ENCODE measurements at regions not wholly inside any gene's neighbourhood (a gene's known extent, or its start where the extent isn't known, plus 50 kb on each side); places are given as distances from the start of the nearest gene placed in this dataset.

DNA sequence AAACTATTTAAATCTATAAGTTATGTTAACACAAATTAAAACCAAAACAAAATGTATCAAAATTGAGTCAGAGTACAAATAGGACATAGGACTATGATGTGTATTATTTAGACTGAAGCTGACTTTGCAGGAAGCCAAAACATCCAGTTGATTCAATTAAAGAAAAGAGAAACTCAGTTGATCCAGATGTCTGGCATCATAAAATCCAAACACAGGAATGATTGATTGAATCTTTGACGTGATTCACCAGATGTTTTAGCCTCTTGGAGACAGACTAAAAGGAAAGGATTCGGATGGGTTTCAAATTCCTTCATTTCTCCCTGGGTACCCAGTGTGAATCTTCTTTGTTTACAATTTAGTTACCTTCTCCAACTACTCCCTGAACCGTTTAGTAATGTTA lies 272.9 kb downstream of the IRS1 start:
- DNase-seq (ENCODE audit: low spot score), result no peak

DNA sequence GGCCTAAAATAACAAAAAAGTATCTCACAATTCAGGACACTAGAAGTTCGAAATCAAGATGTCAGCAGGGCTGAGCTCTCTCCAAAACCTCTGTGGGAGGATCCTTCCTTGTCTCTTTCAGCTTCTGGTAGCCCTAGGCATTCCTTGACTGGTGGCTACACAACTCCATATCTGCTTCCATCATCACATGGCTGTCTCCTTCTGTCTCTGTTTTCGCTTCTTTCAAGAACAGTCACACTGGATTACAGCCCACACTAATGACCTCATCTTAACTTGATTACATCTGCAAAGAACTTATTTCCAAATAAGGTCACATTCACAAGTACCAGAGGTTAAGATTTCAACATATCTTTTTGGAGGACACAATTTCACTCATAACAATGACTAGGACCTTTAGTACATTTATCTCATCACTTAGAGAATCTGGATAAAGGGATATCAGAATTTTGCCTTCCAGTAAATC lies 275.2 kb downstream of the IRS1 start:
- DNase-seq (ENCODE audit: low spot score), result peak; percentile 23

DNA sequence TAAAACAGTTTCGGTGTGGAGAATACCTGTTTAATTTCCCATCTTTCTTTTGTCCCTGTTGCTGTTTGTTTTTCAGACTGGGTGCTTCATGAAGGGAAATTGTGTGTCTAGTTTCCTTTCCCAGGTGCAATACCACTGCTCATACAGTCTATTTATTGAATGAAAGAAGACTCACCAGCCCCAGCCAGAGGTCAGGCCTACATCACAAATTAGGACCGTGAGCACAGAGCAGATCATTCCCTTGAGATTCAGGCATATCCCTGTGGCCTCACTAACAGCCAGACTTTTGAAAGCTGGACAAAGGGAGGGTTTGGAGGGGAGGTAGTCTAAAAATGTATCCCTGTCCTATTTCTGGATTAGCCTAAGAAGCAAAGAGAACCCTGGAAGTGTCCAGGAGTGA lies 278.9 kb downstream of the IRS1 start:
- no peak for DNase-seq (ENCODE audit: low spot score)

DNA sequence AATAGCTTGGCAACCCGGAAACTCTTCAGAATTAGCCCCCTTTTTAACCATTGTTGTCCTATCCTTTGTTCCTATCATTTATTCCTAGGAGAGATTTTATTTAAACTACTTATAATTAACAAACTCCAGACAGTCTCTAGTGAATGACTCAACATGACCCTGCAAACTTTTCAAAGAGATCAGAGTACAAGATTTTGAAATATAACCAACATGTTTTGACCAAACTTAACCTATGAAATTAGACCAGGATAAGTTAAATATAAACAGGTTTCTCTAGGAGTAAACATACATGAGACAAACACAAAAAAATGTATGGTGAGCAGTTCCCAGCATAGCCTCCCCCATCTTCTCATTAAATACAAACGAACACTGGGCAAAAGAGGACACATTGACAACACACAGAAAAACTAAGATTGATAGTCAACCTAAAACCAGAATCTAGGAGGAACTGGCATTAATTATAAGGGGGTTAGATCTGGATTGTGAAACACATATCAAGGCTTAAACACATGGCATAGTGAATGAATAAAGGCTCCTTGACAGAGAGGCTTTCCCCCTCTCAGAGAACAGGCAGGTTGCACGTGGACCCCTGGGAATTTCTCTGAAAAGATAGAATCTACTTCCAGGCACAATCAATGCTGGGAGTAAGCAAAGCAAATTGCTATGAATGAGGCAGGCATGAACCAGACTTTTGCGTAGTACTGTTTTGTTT lies 284.1 kb downstream of the IRS1 start:
- DNase-seq (ENCODE audit: low spot score), result peak; percentile 5

DNA sequence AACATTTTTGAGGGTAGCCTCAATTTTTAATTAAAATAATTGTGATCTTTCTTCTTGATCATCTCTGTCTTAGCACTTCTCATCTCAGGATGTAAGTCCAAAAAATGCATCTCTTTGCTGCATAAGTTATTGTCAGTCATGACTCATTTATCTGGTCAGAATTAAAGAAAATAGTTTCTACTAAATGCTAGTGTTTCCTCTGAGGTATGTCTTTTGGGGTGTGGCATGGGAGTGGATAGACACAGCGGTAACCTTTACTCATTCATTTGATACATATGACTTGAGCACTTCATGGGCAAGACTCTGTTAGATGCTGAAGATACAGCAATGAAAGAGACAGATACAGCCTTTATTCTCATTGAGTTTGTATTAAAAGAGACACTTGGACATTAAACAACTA lies 284.7 kb downstream of the IRS1 start:
- DNase-seq (ENCODE audit: low spot score), result peak; percentile 58

DNA sequence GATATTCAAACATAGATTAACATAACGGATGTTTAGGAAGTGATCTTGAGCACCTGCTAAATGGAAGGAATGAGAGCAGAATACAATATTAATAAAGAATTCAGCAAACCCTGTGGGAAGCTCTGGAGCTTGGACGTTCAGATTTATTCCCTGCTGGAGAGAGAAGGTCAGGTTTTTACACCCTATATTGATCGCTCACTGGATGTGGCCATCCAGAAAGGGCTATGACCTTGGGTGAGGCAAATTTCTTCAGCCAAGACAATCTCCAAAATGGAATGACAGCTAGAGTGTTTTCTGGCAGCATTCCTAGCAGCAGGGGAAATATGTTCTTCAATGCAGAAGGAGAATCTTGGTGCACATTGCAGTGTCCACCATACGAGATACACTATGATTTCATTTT lies 288.3 kb downstream of the IRS1 start:
- DNase-seq (ENCODE audit: low spot score), result no peak

DNA sequence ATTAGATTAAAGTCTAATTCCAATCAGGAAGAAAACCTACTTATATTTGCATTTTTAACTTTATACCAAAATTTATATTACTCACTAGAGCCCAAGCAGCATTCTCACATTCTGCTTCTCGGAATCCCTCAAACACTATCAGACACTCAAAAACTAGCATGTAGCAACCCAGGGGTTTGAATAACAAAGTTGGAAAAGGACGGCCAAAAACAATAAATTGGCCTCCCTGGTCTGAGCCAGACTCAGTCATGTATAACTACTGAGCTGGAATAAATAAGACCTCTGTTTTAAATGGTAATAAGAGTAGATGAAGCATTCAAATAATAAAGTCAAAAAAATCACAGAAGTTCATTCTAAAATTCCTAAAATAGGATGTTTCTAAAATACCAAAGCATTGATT lies 290.9 kb downstream of the IRS1 start:
- peak; percentile 16 for DNase-seq (ENCODE audit: low spot score)

DNA sequence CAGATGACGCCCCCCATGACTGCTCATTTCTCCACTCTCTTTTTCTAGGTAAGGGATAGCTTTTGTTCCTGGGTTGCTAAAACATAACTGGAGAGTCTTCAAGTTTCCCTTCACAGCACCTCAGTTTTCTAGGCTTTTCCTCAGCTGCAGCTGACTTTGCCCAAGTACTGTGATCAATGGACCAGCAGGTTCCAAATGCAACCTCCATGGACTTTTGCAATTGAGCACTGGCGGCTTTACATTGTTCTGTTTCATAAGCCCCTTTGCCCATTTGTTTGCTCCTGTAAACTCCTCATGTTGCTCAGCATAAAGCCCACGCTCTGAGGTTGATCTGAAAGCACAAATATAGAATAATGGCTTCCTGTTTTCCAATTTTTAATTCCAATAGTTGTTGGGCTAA lies 291.6 kb downstream of the IRS1 start:
- DNase-seq (ENCODE audit: low spot score), result no peak

DNA sequence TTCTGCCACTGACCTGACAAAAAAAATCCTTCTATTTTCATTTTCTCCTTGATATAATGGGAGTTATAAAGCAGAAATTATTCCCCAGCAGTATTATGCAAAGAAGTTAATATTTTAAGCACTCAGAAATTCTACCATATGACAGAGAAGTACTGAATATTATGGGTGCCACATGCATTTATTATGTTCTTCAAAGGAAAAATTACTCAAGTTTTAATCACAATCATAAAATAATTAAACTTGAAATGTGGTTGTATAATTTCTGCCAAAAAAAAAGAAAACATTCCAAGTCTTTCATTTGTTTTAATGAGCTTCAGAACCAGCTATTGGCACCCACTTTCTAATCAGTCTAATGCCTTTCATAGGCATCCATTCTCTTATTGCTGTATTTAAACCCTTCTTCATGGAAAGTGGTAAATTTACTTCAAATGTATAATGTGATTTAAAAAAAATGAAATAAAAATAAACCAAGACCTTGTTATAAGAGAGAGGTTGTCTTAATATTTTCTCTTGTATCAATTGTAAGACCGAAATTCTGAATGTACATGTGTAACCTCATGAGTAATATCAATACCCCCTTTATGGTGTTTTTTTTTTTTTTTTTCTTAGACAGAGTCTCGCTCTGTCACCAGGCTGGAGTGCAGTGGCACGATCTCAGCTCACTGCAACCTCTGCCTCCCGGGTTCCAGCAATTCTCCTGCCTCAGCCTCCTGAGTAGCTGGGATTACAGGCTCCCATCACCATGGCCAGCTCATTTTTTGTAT lies 302.3 kb downstream of the IRS1 start:
- no peak for DNase-seq (ENCODE audit: low spot score)

DNA sequence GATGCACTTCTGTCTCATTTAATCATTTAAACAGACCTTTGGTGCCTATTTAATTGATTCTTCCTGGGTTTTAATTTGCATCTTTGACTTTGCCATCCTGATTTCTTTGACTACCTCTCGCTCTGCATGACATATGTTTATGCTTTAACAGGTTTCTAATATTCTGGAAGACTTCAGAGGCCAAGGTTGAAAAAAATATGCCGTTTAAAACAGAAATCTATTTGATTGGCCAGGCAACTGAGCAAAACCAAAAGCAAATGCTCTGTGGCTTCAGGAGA lies 303.4 kb downstream of the IRS1 start:
- DNase-seq (ENCODE audit: low spot score), result no peak

DNA sequence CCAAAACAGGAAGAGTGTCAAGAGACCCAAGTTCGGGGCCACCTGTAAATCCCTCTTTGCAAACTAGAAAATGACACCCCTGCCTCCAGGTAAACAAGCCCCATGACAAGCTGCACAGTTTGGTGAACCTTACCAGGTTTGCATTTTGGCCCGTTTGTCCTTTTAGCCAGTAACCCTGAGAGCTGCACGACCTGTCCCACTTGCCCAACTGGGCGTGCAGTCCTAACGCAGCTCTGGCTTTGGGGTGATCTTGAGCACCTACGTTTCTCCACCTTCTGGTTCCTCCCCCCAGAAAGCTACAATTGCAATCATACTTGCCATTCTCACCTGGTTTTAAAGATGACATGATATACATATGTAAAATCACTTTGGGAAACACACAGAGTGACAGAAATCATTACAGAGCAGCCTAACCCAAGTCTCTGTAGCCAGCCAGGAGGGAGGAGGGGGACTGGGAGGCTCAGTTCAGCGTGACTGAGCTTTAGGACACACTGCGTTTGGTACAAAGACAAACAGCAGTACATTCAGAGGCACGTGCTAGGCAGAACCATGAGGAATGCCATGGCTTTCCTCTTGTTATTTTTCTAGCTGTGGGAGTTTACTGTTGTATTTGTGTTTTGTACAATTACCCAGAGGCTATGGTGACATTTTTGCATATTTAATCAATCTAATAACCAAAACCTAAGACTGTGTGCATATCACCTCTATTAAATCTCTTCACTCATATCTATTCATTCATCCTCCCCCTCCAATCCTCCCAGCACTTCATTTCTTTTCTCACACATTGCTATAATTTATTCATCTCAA lies 304.0 kb downstream of the IRS1 start:
- DNase-seq (ENCODE audit: low spot score), result peak; percentile 37

DNA sequence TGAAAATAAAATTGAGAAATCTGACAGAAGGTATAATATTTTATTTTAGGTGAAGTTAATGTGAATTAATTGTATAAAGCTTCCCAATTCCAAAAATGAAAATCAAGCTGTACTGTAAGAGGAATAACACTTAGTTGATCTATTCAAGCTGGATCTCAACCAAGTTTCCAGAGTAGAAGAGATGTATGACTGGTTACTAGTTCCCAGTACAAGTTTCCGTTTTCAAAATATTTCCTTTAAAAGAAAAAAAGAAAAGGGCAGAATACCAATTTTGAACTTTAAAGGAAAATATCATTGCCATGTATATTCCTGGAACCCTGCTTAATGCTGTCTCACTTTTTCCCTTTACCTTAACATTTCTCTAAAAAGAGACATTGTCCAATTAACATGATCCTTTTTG lies 308.5 kb downstream of the IRS1 start:
- DNase-seq (ENCODE audit: low spot score), result no peak

DNA sequence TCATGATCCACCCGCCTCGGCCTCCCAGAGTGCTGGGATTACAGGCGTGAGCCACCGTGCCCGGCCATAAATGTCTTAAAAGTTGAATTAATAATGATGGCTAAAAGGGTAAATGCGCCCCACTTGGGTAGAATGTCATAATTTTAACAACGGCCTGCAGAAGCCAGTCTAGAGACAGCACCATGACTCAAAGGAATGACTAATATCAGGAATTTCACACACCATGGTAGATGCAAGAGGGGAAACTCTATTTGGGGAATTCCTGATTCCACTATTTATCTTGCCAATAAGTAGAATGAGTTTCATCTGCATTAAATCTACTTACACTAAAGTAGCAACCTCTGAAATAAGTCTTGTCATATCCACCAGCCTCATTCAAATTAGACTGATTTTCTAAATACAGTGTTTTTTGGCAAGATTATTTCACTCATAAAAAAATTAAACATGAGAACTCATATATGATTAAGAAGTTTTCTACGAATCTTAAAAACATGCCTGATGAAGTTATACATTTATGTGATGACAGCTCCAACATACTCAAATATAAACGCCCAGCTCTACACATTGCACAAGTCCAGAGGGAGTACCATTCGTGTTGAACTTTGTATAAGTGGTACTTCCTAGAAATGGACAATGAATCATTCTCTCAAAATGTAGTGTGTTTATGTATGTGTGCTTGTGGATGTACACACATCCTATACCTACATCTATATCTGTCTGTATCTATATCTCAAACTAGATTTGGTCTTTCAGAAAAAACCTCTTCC lies 309.7 kb downstream of the IRS1 start:
- DNase-seq (ENCODE audit: low spot score), result peak; percentile 81

DNA sequence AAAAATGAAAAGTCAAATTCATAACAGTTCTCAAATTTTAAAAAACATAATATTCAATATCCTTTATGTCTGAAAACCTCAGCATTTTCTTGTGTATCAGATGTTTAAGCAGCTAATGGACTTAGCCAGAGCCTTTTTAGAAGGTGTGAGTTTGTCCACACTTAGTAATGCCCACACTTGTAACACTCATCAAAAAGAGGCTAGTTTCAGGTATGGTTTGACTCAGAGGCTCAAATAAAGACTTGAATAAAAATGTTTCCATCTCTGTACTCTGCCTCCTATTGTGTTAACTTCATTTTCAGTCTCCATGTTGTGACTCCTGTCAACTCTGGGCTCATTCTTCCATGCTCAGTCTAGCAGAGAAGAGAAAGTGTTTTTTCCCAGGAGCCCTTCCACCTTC lies 311.6 kb downstream of the IRS1 start:
- no peak for DNase-seq (ENCODE audit: low spot score)

DNA sequence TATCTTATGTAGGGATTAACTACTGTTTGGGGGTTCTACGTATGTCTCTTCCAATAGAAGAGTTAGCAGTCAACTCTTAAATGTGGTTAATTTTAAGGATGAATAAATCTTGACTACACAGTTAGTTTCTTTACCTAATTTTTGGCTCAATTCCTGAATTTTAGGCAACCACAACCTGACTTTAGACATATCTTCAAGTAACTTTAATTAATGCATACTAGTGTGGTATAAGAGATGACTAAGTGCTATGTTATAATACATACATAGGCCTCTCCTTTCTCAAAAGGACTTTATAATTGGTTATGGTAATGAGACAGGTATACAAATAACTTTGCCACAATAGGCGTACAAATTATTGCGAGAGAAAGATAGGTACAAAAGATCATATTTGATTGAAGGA lies 312.0 kb downstream of the IRS1 start:
- DNase-seq (ENCODE audit: low spot score), result no peak

DNA sequence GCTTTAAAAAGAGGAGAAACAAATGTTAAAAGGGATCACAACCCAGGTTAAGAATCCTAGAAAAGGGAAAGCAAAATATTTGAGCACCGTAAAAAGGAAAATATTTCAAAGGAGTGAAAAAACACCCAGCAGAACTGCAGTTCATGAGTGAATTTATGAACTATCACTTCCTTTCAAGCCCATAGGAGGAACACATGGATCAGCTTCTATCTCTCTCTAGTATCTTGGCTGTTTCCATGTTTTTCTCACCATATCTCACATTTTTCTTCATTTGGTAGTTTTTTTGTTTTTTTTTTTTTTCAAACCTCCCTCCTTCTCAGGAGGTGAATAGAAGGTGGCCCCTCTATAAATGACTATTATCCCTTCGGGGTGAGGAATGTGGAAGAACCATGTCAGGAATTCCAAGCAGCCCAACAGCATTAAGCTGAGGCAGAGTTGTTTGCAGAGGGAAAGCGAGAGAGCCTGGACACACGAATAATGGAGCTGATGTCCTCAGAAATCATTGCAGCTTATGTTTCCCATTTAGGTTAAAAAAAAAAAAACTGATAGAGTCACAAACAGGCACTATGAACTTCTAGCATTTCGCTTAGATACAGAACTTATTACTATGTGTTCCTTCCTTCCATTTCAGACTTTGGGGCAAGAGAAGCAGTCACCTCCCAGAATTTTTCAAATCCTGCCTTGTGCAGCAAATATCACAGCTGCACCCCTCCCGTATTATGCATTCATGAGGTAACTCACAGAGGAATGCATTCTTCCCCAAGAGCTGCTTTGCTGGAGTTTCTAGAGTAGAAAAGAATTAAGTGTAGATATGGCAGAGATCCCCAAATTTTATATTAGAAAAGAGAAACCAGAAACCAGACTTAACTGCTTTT lies 315.6 kb downstream of the IRS1 start:
- DNase-seq (ENCODE audit: low spot score), result peak; percentile 70

DNA sequence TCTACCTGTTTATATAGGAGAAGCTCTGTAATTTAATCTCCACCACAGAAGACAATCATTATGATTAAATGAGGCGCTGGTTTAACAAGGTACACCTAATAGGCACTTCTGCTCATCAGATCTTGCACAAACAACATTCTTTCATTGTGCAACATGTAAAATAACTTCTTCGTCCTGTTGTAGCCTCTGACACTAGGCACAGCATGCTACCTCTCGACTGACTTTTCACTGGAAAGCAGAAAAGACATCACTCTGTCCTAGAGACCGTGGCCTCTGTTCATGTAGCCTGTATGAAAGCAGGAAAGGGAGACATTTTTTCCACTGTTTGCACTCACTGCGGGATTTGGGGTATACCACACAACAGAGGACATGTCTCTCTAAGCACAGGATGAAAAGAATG lies 316.5 kb downstream of the IRS1 start:
- no peak for DNase-seq (ENCODE audit: low spot score)

DNA sequence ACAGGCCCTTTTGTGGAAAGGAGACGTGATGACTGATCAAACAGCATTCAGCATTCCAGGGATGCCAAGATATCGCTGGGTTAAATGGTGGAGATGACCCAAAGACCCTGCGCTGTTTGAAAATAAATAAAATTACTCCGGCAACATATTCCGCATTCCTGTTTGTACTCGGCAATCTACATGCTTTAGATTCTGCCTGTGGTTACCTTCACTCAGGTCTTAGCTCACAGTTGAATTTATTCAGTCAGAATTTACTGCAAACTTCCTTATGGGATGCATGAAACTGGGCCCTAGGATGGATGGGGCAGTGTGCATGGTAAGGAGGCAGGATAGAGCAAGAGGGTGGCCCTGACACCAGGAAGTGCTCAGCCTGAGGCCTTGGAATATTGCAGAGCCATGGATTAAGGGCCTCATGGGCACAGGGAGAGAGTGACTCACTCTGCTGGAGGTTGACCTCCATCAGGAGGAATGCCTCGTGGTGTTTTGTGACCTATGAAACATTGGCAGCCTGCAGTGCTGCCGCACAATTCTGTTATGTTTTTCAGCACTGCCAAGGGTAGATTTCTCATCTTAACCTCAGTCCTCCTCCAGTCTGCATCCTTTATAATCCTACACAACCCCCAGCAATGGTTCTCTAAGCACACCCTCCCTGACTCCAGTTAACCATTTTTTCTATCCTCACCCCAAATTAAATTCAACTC lies 321.4 kb downstream of the IRS1 start:
- DNase-seq (ENCODE audit: low spot score), result peak; percentile 98

DNA sequence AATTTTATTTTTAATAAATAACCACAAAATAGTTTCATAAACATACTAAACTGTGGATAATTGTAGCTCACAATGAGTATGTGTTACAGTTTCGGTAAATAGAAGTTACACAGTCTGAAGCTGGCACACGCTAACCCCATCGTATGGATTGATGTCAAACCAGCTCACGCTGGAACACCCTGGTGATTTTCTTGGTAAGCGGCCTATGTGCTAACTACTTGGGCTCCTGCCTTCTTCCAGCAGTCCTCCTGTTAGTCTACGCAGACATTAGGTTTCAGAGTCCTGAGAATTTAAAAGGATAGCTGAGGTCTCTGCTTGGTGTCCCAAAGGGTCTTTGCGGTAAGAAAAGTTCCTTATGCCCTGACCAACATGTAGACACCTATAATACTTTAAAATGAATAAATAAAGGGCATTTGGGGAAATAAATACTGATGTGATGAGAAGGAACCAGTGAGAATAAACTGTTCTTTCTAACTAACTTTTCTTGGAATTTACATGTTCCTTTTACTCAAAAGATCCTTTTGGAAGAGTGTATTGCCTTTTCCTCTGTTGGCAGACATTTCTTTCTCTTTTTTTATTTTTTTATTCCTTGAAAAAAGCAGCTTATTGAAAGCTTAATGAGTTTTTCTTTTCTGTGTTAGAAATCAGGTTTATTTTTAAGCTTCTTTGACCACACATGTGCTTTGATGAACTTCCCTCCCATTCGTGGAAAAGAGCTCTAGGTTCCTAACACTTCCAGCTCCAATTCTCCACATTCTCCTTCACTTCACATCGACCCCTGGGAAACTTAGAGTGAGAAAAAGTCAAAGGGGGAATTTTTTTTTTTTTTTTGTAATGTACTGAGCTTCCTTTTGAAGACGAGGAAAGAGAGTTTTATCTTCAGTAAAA lies 322.2 kb downstream of the IRS1 start:
- no peak for DNase-seq (ENCODE audit: low spot score)

DNA sequence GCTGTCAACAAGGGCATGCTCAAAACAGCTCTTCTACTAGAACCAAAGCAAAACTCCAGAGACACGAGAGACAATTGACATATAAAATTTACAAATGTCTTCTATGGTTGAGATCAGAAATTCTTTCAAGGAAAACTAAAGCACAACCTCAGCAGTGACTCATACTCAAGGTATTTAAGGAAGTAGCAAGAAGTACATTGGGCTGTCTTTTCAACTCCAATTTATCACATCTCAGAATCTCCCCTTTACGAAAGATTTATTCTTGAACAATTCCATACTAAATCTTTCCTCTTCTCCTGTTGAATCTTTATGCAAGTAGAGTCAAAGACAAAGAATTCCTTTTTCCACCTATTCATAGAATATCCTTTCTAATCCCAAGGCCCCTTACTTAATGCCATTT lies 324.0 kb downstream of the IRS1 start:
- peak; percentile 86 for DNase-seq (ENCODE audit: low spot score)

All from kidney tubule cell (primary cell).